CD8-positive, alpha-beta memory T cell (primary cell): ENCODE measurements at regions not wholly inside any gene's neighbourhood (a gene's known extent, or its start where the extent isn't known, plus 50 kb on each side); places are given as distances from the start of the nearest gene placed in this dataset.

Experiments
- CTCF ChIA-PET: fragments of 350-600 bp; sonication (Branson Sonifier 250); formaldehyde crosslinking; loops from one replicate; lab custom pipeline; 2021; ENCODE audit warnings: antibody characterized with exemption; lab: Charles Lee
- POLR2A ChIA-PET: fragments of 350-600 bp; sonication (Branson Sonifier 250); formaldehyde crosslinking; loops from one replicate; lab custom pipeline; 2021; ENCODE audit warnings: antibody characterized with exemption; lab: Charles Lee
- DNase-seq, 5 donors: peaks; one replicate each; pipeline versions ENCODE4 v3.0.0 to v3.0.0-alpha.2; 2020 to 2022; ENCODE audit warnings: mixed read lengths in 1 of 5
- H3K27ac ChIP-seq: one replicate; pipeline ENCODE4 v1.7.0; 2013; ENCODE audit warnings: low read depth, mild to moderate bottlenecking, low read length, moderate library complexity
- H3K27me3 ChIP-seq: 2 replicates; pipeline ENCODE4 v1.7.0; 2013; ENCODE audit warnings: low read length, mild to moderate bottlenecking; ENCODE audit not compliant: insufficient read depth, poor library complexity, severe bottlenecking
- H3K36me3 ChIP-seq: 2 replicates; pipeline ENCODE4 v1.7.0; 2013; ENCODE audit warnings: mild to moderate bottlenecking, low read length, moderate library complexity; ENCODE audit not compliant: insufficient read depth
- H3K4me1 ChIP-seq: 2 replicates; pipeline ENCODE4 v1.7.0; 2013; ENCODE audit warnings: mild to moderate bottlenecking, low read length, moderate library complexity; ENCODE audit not compliant: insufficient read depth
- H3K4me3 ChIP-seq: 2 replicates; pipeline ENCODE4 v1.7.0; 2013; ENCODE audit warnings: mild to moderate bottlenecking, low read length
- H3K9me3 ChIP-seq: 2 replicates; pipeline ENCODE4 v1.7.0; 2013; ENCODE audit warnings: mild to moderate bottlenecking, low read length
- H3K27ac Mint-ChIP-seq, 8 donors: one replicate each; pipeline ENCODE4 v1.8.0; 2020 to 2021; ENCODE audit warnings: mixed read lengths in 8 of 8, mild to moderate bottlenecking in 6 of 8, inconsistent platforms in 3 of 8, moderate library complexity in 3 of 8
- H3K27me3 Mint-ChIP-seq, 2 donors: one replicate each; pipeline ENCODE4 v1.8.0; 2020 to 2021; ENCODE audit warnings: mixed read lengths in 2 of 2, mild to moderate bottlenecking in 1 of 2, moderate library complexity in 1 of 2
- H3K36me3 Mint-ChIP-seq, 3 donors: one replicate each; pipeline ENCODE4 v1.8.0; 2020 to 2021; ENCODE audit warnings: mixed read lengths in 3 of 3, inconsistent platforms in 1 of 3, mild to moderate bottlenecking in 1 of 3
- H3K4me1 Mint-ChIP-seq, 3 donors: one replicate each; pipeline ENCODE4 v1.8.0; 2020 to 2021; ENCODE audit warnings: mixed read lengths in 3 of 3, inconsistent platforms in 1 of 3, mild to moderate bottlenecking in 1 of 3
- H3K4me3 Mint-ChIP-seq, 7 donors: one replicate each; pipeline ENCODE4 v1.8.0; 2020 to 2021; ENCODE audit warnings: mixed read lengths in 7 of 7, mild to moderate bottlenecking in 6 of 7, moderate library complexity in 4 of 7, inconsistent platforms in 2 of 7
- H3K9me3 Mint-ChIP-seq, 5 donors: one replicate each; pipeline ENCODE4 v1.8.0; 2020 to 2022; ENCODE audit warnings: mixed read lengths in 5 of 5, mild to moderate bottlenecking in 3 of 5, moderate library complexity in 2 of 5, inconsistent platforms in 1 of 5

DNA sequence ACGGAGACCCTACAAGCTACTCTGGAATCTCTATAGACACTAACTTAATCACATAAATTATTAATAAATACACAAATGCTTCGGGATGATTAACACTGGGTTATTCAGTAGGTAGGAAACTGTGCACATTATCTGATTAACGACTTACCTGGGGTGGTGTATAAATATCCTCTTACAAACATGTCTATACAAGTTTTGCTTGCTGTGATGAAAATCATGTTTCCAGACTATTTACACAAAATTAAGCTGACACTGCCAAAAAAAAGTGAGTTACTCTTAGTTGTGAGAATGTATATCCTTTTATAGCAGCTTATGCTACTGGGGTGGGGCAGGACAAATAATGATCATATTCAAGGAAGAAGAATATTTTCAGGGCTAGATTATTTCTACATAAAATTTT lies 314.6 kb downstream of the C7orf25 start:
- Mint-ChIP-seq H3K9me3 (peaks cover 0 to 10% (median 5%) of the 10 kb centered on the region in 5 donors), H3K4me1 (no peaks in the 10 kb centered on the region), H3K36me3 (no peaks in the 10 kb centered on the region), H3K27ac (no peak overlapping the region), H3K4me3 (no peak overlapping the region), H3K27me3 (peaks cover 0 to 2% of the 10 kb centered on the region in 2 donors)
- H3K9me3 ChIP-seq, result no peaks in the 10 kb centered on the region
- ChIA-PET CTCF (no interaction called here), POLR2A (no interaction called here)
- no peak overlapping the region for H3K4me3 ChIP-seq
- no peaks in the 10 kb centered on the region for H3K36me3 ChIP-seq
- H3K27me3 ChIP-seq, result no peaks in the 10 kb centered on the region
- no peak for DNase-seq
- H3K4me1 ChIP-seq, result no peaks in the 10 kb centered on the region
- H3K27ac ChIP-seq, result no peak overlapping the region

DNA sequence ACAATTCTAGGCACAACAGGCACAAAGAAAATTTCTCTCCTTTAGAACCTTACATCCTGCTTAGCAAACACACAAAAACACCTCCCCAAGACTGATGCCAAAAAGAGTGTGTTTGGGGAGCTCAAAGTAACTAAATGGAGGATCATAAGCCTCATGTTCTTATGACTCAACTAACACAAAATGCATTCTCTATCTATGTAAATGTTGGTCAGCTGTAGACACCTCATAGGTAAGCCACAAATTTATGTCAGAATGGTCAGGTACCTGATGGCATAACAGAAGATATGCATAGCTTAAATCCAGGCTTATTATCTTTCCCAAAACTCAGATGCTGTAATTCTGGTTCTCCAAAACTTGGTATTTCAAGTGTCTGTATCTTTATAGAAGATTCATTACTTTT lies 315.1 kb downstream of the C7orf25 start:
- Histone ChIP-seq H3K27me3 (no peaks in the 10 kb centered on the region), H3K4me3 (no peak overlapping the region), H3K9me3 (no peaks in the 10 kb centered on the region), H3K27ac (no peak overlapping the region), H3K4me1 (no peaks in the 10 kb centered on the region), H3K36me3 (no peaks in the 10 kb centered on the region)
- peaks cover 0 to 15% (median 5%) of the 10 kb centered on the region in 5 donors for H3K9me3 Mint-ChIP-seq
- H3K27ac Mint-ChIP-seq, result no peak overlapping the region
- no peak for DNase-seq
- CTCF ChIA-PET, result no interaction called here
- no peak overlapping the region for H3K4me3 Mint-ChIP-seq
- no peaks in the 10 kb centered on the region for H3K4me1 Mint-ChIP-seq
- peaks cover 0 to 2% of the 10 kb centered on the region in 2 donors for H3K27me3 Mint-ChIP-seq
- POLR2A ChIA-PET, result no interaction called here
- H3K36me3 Mint-ChIP-seq, result no peaks in the 10 kb centered on the region

DNA sequence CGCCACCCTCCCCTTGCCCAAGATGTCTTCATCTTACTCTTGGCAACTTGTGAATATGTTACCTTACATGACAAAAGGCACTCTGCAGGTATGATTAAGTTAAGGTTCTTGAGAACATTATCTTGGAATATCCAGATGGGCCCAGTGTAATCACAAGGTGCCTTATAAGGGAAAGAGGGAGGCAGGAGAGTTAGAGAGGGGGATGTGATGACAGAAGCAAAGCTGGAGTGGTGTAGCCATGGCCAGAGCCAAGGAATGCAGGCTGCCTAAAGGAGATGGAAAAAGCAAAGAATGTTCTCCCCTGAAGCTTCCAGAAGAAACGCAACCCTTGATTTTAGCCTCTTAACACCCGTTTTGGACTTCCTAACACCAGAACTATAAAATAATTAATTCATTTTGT lies 318.0 kb downstream of the C7orf25 start:
- DNase-seq, result no peak
- peaks cover 0 to 5% of the 10 kb centered on the region in 2 donors for H3K27me3 Mint-ChIP-seq
- H3K36me3 ChIP-seq, result no peaks in the 10 kb centered on the region
- no peak overlapping the region for H3K27ac ChIP-seq
- no peaks in the 10 kb centered on the region for H3K9me3 ChIP-seq
- H3K4me3 Mint-ChIP-seq, result no peak overlapping the region
- no peaks in the 10 kb centered on the region for H3K4me1 Mint-ChIP-seq
- CTCF ChIA-PET, result no interaction called here
- no peaks in the 10 kb centered on the region for H3K4me1 ChIP-seq
- no peaks in the 10 kb centered on the region for H3K27me3 ChIP-seq
- no peaks in the 10 kb centered on the region for H3K36me3 Mint-ChIP-seq
- no peak overlapping the region for H3K27ac Mint-ChIP-seq
- H3K9me3 Mint-ChIP-seq, result peaks cover 4 to 13% (median 6%) of the 10 kb centered on the region in 5 donors
- POLR2A ChIA-PET, result no interaction called here
- no peak overlapping the region for H3K4me3 ChIP-seq

DNA sequence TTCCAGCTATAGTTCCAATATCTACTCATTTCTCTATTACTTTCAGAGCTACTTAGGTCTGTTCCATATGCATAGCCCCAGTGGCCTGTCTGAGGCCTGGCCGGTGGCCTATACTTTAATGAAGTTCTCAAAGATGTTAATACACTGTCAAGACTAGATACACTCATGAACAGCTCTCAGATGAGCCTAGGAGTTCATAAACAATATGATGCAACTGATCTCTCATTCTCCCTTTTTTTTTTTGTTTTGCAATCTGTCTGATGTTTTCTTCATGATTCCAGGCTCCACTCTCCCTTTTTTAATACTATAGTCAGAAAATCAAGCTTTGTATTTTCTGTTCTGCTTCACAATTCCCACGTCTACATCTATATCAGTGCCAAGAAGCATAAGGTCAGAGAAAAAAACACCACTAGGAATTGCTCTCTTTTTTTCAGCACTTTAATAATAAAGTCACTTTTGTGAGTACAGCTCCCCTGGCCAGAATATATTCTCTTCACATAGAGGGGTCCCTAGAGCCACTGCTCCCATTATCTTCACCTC lies 321.0 kb downstream of the C7orf25 start:
- Mint-ChIP-seq H3K27ac (no peak overlapping the region), H3K27me3 (peaks cover 0 to 5% of the 10 kb centered on the region in 2 donors), H3K4me3 (no peak overlapping the region), H3K4me1 (no peaks in the 10 kb centered on the region), H3K36me3 (no peaks in the 10 kb centered on the region), H3K9me3 (peaks cover 14 to 19% (median 16%) of the 10 kb centered on the region in 5 donors)
- H3K4me1 ChIP-seq, result no peaks in the 10 kb centered on the region
- no peak overlapping the region for H3K27ac ChIP-seq
- H3K36me3 ChIP-seq, result no peaks in the 10 kb centered on the region
- ChIA-PET POLR2A (no interaction called here), CTCF (interaction anchor here (1.2 kb wide), 1 partner anchor 9 kb away, joined by 3 read pairs; no protein-coding TSS in a partner anchor)
- H3K9me3 ChIP-seq, result no peaks in the 10 kb centered on the region
- DNase-seq, result no peak
- H3K27me3 ChIP-seq, result no peaks in the 10 kb centered on the region
- H3K4me3 ChIP-seq, result no peak overlapping the region

DNA sequence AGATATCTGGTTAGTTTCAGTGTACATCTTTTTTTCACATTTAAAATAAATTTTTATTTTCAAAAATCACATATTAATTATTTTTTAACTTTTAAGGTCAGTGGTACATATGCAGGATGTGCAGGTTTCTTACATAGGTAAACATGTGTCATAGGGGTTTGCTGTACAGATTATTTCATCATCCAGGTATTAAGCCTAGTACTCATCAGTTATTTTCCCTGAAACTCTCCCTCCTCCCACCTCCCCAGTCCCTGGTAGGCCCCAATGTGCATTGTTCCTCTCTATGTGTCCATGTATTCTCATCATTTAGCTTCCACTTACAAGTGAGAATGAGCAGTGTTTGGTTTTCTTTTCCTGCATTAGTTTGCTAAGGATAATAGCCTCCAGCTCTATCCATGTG lies 323.0 kb downstream of the C7orf25 start:
- H3K4me3 Mint-ChIP-seq, result no peak overlapping the region
- Histone ChIP-seq H3K9me3 (no peaks in the 10 kb centered on the region), H3K36me3 (no peaks in the 10 kb centered on the region), H3K27me3 (no peaks in the 10 kb centered on the region), H3K4me1 (no peaks in the 10 kb centered on the region), H3K4me3 (no peak overlapping the region), H3K27ac (no peak overlapping the region)
- H3K27me3 Mint-ChIP-seq, result peaks cover 0 to 5% of the 10 kb centered on the region in 2 donors
- POLR2A ChIA-PET, result no interaction called here
- peaks cover 18 to 19% (median 19%) of the 10 kb centered on the region in 5 donors for H3K9me3 Mint-ChIP-seq
- CTCF ChIA-PET, result no interaction called here
- H3K27ac Mint-ChIP-seq, result no peak overlapping the region
- H3K4me1 Mint-ChIP-seq, result no peaks in the 10 kb centered on the region
- H3K36me3 Mint-ChIP-seq, result no peaks in the 10 kb centered on the region
- DNase-seq, result no peak

DNA sequence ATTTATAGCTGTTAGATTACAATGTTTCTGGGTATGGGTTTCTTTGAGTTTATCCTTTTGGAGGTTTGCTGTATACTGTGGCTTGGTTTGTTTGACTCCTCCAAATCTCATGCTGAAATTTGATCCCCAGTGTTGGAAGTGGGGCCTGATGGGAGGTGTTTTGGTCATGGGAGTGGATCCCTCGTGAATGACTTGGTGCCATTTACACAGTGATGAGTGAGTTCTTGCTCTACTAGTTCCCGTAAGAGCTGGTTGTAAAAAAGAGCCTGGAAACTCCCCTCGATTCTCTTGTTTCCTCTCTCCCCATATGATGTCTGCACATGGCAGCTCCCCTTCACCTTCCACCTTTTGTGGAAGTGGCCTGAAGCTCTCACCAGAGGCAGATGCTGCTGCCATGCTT lies 324.1 kb downstream of the C7orf25 start:
- DNase-seq, result no peak
- H3K4me1 ChIP-seq, result no peaks in the 10 kb centered on the region
- H3K9me3 ChIP-seq, result no peaks in the 10 kb centered on the region
- ChIA-PET POLR2A (no interaction called here), CTCF (no interaction called here)
- no peak overlapping the region for H3K27ac ChIP-seq
- H3K36me3 ChIP-seq, result no peaks in the 10 kb centered on the region
- H3K4me3 ChIP-seq, result no peak overlapping the region
- Mint-ChIP-seq H3K27me3 (peaks cover 0 to 5% of the 10 kb centered on the region in 2 donors), H3K9me3 (peaks cover 17 to 21% (median 18%) of the 10 kb centered on the region in 5 donors), H3K4me1 (no peaks in the 10 kb centered on the region), H3K27ac (no peak overlapping the region), H3K36me3 (no peaks in the 10 kb centered on the region), H3K4me3 (no peak overlapping the region)
- H3K27me3 ChIP-seq, result no peaks in the 10 kb centered on the region

DNA sequence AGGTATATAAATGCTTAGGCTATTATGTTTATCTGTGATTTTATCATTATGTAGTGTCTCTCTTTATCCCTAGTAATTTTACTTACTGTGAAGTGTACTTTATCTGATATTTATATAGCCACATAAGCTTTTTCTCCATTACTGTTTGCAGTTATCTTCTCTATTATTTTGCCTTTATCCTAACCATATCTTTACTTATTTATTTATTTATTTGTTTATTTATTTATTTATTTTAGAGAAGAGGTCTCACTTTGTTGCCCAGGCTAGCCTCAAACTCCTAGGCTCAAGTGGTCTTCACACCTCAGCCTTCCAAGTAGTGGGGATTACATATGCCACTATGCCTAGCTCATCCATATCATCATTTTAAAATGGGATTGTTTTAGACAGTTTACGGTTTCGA lies 331.8 kb downstream of the C7orf25 start:
- H3K36me3 ChIP-seq, result no peaks in the 10 kb centered on the region
- CTCF ChIA-PET, result no interaction called here
- no peaks in the 10 kb centered on the region for H3K9me3 ChIP-seq
- H3K4me3 Mint-ChIP-seq, result no peak overlapping the region
- H3K4me3 ChIP-seq, result no peak overlapping the region
- H3K4me1 Mint-ChIP-seq, result peaks cover 0 to 6% (median 0%) of the 10 kb centered on the region in 3 donors
- no peaks in the 10 kb centered on the region for H3K4me1 ChIP-seq
- peaks cover 8 to 20% (median 14%) of the 10 kb centered on the region in 5 donors for H3K9me3 Mint-ChIP-seq
- H3K27me3 ChIP-seq, result no peaks in the 10 kb centered on the region
- no peak overlapping the region for H3K27ac ChIP-seq
- H3K36me3 Mint-ChIP-seq, result no peaks in the 10 kb centered on the region
- no peak for DNase-seq
- H3K27me3 Mint-ChIP-seq, result no peaks in the 10 kb centered on the region
- H3K27ac Mint-ChIP-seq, result no peak overlapping the region
- POLR2A ChIA-PET, result no interaction called here

DNA sequence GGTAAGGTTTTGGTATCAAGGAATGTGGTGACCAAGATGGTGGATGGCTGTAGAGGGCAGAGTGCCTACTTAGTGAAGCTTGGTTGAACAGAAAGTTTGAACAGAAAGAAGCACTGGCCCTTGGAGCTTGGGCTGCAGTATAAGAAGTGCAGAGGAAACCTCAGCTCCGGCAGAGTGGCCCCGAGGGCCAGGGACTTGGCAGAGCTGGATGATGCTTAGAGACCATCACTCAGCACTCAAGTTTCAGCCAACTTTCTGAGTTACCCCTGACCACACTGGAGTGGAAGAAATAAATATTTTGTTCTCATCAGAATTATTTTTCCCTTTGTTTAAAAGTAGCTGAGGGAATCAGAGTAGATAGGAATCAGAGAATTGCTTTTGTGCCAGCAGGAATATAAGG lies 336.7 kb downstream of the C7orf25 start:
- peaks cover 0 to 6% (median 0%) of the 10 kb centered on the region in 3 donors for H3K4me1 Mint-ChIP-seq
- Histone ChIP-seq H3K27ac (no peak overlapping the region), H3K4me1 (no peaks in the 10 kb centered on the region), H3K4me3 (no peak overlapping the region), H3K27me3 (no peaks in the 10 kb centered on the region), H3K36me3 (no peaks in the 10 kb centered on the region), H3K9me3 (no peaks in the 10 kb centered on the region)
- H3K4me3 Mint-ChIP-seq, result no peak overlapping the region
- peaks cover 7 to 15% (median 11%) of the 10 kb centered on the region in 5 donors for H3K9me3 Mint-ChIP-seq
- ChIA-PET CTCF (no interaction called here), POLR2A (no interaction called here)
- DNase-seq, result no peak
- no peaks in the 10 kb centered on the region for H3K36me3 Mint-ChIP-seq
- H3K27me3 Mint-ChIP-seq, result no peaks in the 10 kb centered on the region
- H3K27ac Mint-ChIP-seq, result no peak overlapping the region
